Liver (tissue), 3 donors: ENCODE measurements at regions not wholly inside any gene's neighbourhood (a gene's known extent, or its start where the extent isn't known, plus 50 kb on each side); places are given as distances from the start of the nearest gene placed in this dataset.

ENCODE experiments used
- JUND ChIP-seq, 2 donors: IDR thresholded peaks; 2 replicates each; pipeline ENCODE4 v1.6.1; 2016; ENCODE audit warnings: antibody characterized with exemption in 2 of 2
- RAD21 ChIP-seq, 2 donors: IDR thresholded peaks; 2 replicates each; pipeline ENCODE4 v1.6.1; 2016; ENCODE audit warnings: antibody characterized with exemption in 2 of 2, mild to moderate bottlenecking in 2 of 2
- RXRA ChIP-seq, 2 donors: IDR thresholded peaks; 2 replicates each; pipeline ENCODE4 v1.6.1; 2017 to 2018; ENCODE audit warnings: antibody characterized with exemption in 2 of 2, mild to moderate bottlenecking in 1 of 2
- YY1 ChIP-seq: IDR thresholded peaks from 2 replicates; pipeline ENCODE4 v1.6.1; 2016; ENCODE audit warnings: antibody characterized with exemption, mild to moderate bottlenecking
- TF ChIP-seq, protein P1 (sequence below): fragments of 150-350 bp; IDR thresholded peaks from 2 replicates; pipeline ENCODE4 v1.5.1; 2017; ENCODE audit warnings: improper control_type of control experiment, low read depth, low read length; ENCODE audit not compliant: missing input control
- TF ChIP-seq, protein P2 (sequence below): IDR thresholded peaks from 2 replicates; pipeline ENCODE4 v1.6.1; 2016; ENCODE audit warnings: antibody characterized with exemption
- donor health status: healthy.
- donor health status: healthy.

DNA sequence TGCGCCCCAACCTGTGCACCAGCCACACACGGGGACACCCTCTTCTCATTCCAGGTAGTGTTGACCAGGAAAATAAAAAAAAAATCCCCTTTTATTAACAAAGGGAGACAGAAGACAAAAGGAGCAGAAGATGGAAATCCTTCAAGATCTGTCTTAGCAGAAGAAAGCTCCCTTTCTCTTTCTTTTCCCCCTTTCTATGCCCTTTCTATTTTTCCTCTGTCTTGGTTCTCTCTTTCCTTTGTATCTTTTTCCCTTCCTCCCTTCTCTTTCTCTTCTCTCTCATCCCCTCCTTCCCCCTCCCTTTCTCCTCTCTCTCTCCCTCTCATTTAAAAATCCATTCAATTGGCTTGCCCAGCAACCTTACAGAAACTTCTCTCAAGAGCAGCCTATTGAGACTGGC, 254.1 kb upstream of the ZFHX3 start:
- TF ChIP-seq, protein P1, sequence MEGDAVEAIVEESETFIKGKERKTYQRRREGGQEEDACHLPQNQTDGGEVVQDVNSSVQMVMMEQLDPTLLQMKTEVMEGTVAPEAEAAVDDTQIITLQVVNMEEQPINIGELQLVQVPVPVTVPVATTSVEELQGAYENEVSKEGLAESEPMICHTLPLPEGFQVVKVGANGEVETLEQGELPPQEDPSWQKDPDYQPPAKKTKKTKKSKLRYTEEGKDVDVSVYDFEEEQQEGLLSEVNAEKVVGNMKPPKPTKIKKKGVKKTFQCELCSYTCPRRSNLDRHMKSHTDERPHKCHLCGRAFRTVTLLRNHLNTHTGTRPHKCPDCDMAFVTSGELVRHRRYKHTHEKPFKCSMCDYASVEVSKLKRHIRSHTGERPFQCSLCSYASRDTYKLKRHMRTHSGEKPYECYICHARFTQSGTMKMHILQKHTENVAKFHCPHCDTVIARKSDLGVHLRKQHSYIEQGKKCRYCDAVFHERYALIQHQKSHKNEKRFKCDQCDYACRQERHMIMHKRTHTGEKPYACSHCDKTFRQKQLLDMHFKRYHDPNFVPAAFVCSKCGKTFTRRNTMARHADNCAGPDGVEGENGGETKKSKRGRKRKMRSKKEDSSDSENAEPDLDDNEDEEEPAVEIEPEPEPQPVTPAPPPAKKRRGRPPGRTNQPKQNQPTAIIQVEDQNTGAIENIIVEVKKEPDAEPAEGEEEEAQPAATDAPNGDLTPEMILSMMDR: no peak
- no peak for TF ChIP-seq JUND (IDR thresholded peaks at IDR 0.05)
- TF ChIP-seq YY1: no peak
- TF ChIP-seq RXRA (IDR thresholded peaks at IDR 0.05): no peak
- no peak for TF ChIP-seq RAD21 (IDR thresholded peaks at IDR 0.05)
- TF ChIP-seq, protein P2, sequence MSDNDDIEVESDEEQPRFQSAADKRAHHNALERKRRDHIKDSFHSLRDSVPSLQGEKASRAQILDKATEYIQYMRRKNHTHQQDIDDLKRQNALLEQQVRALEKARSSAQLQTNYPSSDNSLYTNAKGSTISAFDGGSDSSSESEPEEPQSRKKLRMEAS: no peak
